IPS DF 4.7 (cell line): ENCODE measurements at regions not wholly inside any gene's neighbourhood (a gene's known extent, or its start where the extent isn't known, plus 50 kb on each side); places are given as distances from the start of the nearest gene placed in this dataset.
"Not testable (repeated sequence)": the region's sequence is repeated elsewhere in the genome, so short reads cannot be mapped to it uniquely, and the experiment has no call there.

Experiments used
- DNase-seq: peaks from one replicate; pipeline ENCODE4 v3.0.0-alpha.2; 2013; ENCODE audit warnings: low spot score; ENCODE audit errors: extremely low read depth

DNA sequence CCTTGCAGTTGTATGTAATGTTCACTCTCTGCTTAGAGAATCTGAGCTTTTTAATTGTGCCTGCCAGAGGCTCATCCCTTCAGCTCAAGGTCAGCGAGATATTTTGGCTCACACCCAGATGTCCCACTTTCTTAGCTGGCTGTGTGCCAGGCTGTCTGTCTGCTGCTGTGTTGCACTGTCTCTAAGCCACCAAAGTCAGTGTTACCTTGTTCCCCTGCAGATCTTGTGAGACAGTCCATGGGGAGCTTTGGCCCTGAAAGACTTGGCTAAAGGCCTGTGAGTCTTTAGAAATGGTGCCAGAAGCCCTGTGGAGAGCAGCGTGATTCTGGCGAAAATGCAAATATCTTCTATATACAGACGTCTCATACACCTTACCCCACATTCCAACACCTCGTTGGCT, 293.7 kb downstream of the TTC6 start:
- no peak for DNase-seq

- DNase-seq, result no peak
Observed at GRCh38 chr14:37890095-37890494, 294.7 kb downstream of the TTC6 start.

DNA sequence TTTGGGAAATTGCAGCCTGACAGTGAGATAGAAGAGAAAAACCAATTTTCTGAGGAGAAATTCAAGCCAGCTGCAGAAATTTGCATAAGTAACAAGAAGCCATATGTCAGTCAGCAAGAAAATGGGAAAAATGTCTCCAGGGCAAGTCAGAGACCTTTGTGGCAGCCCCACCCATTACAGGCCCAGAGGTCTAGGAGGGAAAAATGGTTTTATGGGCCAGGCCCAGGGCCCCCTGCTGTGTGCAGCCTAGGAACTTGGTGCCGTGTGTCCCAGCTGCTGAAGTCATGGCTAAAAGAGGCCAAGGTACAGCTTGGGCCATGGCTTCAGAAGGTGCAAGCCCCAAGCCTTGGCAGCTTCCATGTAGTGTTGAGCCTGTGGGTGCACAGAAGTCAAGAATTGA, 296.1 kb downstream of the TTC6 start:
- not testable (repeated sequence) for DNase-seq

GRCh38 chr14:37894463-37894862, 299.0 kb downstream of the TTC6 start:
- DNase-seq, result peak; percentile 38

DNA sequence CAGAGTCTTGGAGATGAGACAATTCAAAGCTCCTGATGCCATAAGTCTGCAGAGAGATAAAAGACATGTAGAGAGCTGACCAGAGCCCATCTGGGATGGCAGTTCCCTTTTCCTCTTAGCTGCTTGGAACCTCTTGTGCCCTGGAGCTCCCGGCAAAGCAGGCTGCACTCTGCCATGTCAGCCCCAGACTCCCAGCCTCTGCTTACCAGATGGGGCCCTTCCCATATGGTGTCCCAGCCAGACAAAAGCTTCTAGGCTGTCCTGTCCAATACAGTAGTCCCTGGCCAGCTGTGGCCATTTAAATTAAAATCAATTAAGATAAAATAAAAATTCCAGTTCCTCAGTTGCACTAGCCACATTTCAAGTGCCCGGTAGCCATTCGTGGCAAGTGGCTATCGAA, 303.9 kb downstream of the TTC6 start:
- DNase-seq, result no peak

DNA sequence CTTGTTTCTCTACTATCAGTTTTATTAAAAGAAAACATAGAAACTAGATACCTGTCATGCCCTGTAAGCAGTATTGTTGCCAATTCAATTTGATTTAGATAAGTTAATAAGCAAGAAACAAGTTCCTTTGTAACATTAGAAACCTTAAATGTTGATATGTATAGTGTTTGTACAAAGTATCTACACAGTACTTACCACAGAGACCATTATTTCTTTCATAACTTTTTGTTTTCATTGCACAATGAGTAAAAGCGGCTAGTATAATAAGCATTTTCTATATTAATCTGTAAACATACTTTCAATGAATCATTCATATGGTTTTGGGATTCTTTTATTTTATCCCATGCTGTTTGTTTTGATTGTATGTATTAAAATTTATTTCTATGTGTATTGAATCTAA, 305.1 kb downstream of the TTC6 start:
- DNase-seq, result no peak

- DNase-seq, result no peak
Observed at GRCh38 chr14:37901978-37902377, 305.7 kb upstream of the SSTR1 start.

GRCh38 chr14:37903343-37904191, 304.1 kb upstream of the SSTR1 start:
- no peak for DNase-seq

DNA sequence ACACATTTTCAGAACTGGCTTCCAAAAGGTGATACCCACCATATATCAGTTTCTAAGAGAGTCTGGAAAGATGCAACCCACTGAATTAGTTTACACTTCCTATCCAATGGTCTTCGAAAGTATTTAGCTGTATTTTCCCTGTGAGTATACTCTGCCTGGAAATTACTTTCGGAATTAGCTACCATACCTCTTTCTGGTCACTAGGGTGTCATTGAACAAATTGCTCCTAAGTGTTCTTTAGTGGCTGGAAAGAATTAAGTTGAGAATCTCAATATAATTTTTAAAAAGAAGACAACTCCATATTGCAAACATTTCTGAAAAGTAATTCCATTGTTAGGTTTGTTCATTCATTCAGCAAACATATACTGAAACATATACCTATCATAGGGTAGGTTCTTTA, 283.1 kb upstream of the SSTR1 start:
- DNase-seq, result no peak

GRCh38 chr14:37932008-37932407, 275.7 kb upstream of the SSTR1 start:
- DNase-seq, result no peak

DNA sequence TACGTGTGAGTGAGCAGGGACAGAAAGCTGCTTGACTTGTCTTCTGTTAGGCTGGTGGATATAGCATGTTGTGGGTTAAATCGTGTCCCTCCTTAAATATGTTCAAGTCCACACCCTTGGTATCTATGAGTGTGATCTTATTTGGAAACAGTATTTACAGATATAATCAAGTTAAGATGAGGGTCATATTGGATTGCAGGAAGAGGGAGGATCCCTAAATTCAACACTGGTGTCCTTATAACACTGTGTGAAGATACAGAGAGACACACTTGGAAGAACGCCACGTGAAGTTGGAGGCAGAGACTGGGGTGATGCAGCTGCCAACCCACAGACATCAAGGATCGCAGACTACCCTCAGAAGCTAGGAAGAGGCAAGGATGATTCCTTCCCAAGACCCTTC, 275.2 kb upstream of the SSTR1 start:
- no peak for DNase-seq

DNA sequence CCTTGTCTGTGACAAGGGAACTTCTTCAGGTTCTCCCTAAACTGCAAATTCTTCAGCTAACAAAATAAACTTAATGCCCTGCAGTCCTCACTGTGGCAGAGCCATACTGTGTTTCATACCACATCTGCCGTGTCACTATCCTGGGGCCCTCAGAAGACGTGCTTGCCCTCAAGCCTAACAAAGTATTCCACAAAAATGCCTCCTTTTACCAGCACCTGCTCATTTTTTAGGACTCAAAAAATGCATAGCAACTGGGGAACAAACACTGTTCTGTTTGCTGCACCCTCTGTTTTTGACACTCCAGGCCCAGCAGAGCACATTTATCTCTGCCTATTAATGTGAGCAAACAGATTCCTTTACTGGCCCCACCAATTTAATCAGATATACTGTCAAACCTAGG, 270.7 kb upstream of the SSTR1 start:
- DNase-seq, result no peak

- no peak for DNase-seq
Observed at GRCh38 chr14:37939442-37940028, 268.2 kb upstream of the SSTR1 start.

DNA sequence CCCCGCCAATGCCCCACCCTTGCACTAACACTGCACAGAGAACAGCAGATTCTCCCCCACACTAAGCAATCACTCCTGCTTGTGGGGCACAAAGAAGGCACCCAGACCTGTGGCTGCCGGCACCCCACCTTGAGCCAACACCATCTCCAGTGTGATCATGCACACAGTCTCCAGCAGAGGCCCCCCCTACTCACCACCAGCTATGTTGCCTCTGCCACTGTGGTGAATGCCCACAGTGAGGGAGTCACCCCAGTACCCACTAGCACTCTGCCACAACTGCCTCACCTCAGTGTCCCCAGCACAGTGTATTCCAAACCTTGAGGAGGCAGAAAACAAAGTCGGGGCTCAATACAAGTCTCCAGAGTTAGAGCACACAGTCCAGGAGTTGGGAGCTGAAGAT, 261.7 kb upstream of the SSTR1 start:
- no peak for DNase-seq

- DNase-seq, result no peak
Observed at GRCh38 chr14:37946819-37947218, 260.9 kb upstream of the SSTR1 start.

GRCh38 chr14:37948266-37948665, 259.4 kb upstream of the SSTR1 start:
- no peak for DNase-seq

GRCh38 chr14:37968664-37969240, 239.0 kb upstream of the SSTR1 start:
- DNase-seq, result no peak

DNA sequence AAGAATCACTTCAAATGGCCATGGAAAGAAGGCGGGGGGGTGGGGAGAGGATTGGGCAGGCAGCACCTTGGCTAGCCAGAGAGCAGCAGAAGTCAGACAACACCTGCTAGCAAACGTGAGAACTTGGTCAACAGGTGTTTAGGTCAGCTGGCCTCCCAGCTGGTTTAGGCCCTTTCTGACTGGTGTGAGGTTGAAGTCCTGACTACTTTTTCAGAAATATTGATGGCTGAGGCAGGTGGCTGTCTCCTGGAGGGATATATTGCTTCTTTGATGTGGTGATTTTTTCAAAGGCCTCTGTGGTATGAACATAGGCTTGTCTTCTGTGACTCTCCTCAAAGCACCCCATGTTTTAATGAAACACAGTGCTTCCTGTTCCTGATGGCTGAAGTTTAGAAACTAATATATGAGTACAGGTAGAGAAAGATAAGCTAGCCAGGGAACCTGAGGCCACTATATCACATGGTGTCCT, 238.2 kb upstream of the SSTR1 start:
- no peak for DNase-seq

DNA sequence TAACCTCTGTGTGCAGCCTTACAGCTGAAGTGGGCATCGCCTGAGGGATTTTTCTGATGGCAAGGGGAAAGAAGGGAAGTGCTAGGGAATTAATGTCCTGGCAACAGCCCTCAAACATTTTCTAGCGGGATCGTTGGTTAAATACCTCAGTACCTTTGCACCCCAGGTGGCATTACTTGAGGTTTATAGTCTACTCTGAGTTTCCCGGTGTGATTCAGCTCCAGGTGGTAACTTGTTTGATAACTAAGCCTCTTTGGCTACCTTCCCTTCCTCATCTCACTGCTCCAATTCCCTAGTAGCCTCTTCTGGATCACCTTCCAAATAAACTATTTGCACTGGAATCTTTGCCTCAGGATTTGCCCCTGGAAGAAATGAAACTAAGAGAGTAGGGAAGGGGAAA, 237.0 kb upstream of the SSTR1 start:
- no peak for DNase-seq

DNA sequence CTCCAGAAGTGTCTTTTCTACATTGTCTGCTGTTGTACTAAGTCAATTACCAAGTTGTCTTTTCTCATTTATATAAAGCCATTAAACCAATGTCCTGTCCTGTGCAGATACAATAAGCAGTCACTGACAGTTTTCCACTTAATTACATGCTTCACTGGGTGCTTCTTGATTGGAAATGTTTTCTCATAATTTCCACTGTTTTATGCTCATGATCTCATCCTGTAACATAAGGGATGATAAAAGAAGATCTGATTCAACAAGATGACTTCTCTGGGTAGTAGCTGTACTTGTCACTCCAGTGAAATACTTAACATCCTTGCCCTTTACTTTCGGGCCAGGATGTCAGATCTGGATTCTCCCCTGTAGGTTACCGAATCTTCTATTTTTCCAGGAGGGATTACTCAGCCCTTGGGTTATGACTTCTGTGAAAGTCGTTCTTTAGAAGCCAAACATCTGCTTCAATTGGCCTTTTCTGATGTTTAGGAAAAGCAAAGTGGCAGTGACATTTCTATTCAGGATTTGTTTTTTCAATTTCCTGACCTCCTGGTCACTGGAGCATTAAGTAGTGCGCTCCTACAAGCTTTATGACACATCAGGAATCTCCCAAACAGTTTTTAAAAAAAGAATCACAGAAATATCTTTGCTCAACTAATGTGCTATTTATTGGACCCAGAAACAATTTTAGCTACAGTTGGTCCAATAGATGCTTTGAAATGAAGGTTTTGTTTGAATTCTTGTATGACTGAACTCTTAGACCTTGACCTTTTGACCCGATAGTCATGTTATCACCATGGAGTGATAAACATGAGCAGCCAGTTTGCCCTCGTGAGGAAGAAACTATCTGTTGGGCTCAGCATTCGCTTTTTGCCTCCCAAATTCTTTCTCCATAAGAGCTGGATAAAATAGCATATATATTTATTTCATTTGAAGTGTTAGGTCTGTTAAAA, 234.5 kb upstream of the SSTR1 start:
- DNase-seq, result no peak

- DNase-seq, result no peak
Observed at GRCh38 chr14:37974421-37974820, 233.3 kb upstream of the SSTR1 start.

- DNase-seq, result no peak
Observed at GRCh38 chr14:37977481-37977880, 230.2 kb upstream of the SSTR1 start.
